OCI-LY7 (cell line): ENCODE measurements at regions not wholly inside any gene's neighbourhood (a gene's known extent, or its start where the extent isn't known, plus 50 kb on each side); places are given as distances from the start of the nearest gene placed in this dataset.

ENCODE experiments used
- BruUV-seq: library from RNA; stranded (reverse); fragments of 400-500 nt; replicated peaks from 2 replicates; lab custom pipeline; 2021; lab: Mats Ljungman, UMichigan
- CTCF ChIA-PET: fragments of 300-600 bp; sonication (Branson Sonifier 250); formaldehyde crosslinking; loops from one replicate; lab custom pipeline; 2022; ENCODE audit warnings: antibody characterized with exemption; ENCODE audit not compliant: unreplicated experiment; lab: Charles Lee
- POLR2A ChIA-PET: fragments of 300-600 bp; sonication (Branson Sonifier 250); formaldehyde crosslinking; loops from one replicate; lab custom pipeline; 2022; ENCODE audit warnings: antibody characterized with exemption; lab: Charles Lee
- DNase-seq: peaks from one replicate; pipeline ENCODE4 v3.0.0-alpha.2; 2015; ENCODE audit warnings: low spot score
- H2AFZ ChIP-seq: fragments of 200-600 bp; sonication (generic), shearing (Covaris generic); 2 replicates; pipeline ENCODE4 v1.6.1; 2014; ENCODE audit warnings: mild to moderate bottlenecking, antibody characterized with exemption, low read length, moderate library complexity
- H3K27ac ChIP-seq: fragments of 200-600 bp; sonication (generic); 2 replicates; pipeline ENCODE4 v1.5.1; 2014; ENCODE audit warnings: mixed run types, low read depth, mild to moderate bottlenecking, moderate library complexity, low read length, inconsistent platforms; ENCODE audit not compliant: poor library complexity, severe bottlenecking
- H3K36me3 ChIP-seq: fragments of 200-600 bp; sonication (generic); 2 replicates; pipeline ENCODE4 v1.6.1; 2014; ENCODE audit warnings: mild to moderate bottlenecking, antibody characterized with exemption, low read length, moderate library complexity, mixed read lengths; ENCODE audit not compliant: insufficient read depth
- H3K4me1 ChIP-seq: fragments of 200-600 bp; sonication (generic); 2 replicates; pipeline ENCODE4 v1.5.1; 2014; ENCODE audit warnings: mild to moderate bottlenecking, low read length; ENCODE audit not compliant: insufficient read depth, poor library complexity, severe bottlenecking
- H3K4me2 ChIP-seq: fragments of 200-600 bp; sonication (generic); 2 replicates; pipeline ENCODE4 v1.6.1; 2014; ENCODE audit warnings: mild to moderate bottlenecking, low read length
- H3K4me3 ChIP-seq: fragments of 200-600 bp; sonication (generic); 2 replicates; pipeline ENCODE4 v1.5.1; 2014; ENCODE audit warnings: mild to moderate bottlenecking, low read depth, low read length; ENCODE audit not compliant: poor library complexity, severe bottlenecking
- H3K79me2 ChIP-seq: fragments of 200-600 bp; sonication (generic); 2 replicates; pipeline ENCODE4 v1.6.1; 2016; ENCODE audit warnings: low read depth, mild to moderate bottlenecking, low read length, moderate library complexity, mixed read lengths; ENCODE audit not compliant: insufficient read depth
- H3K9me2 ChIP-seq: fragments of 200-600 bp; sonication (generic); 2 replicates; pipeline ENCODE4 v1.6.1; 2016; ENCODE audit warnings: mild to moderate bottlenecking, low read length, mixed read lengths; ENCODE audit not compliant: insufficient read depth
- H3K9me3 ChIP-seq: fragments of 200-600 bp; sonication (generic); 2 replicates; pipeline ENCODE4 v1.6.1; 2014; ENCODE audit warnings: mild to moderate bottlenecking, mixed run types, low read length, mixed read lengths
- H4K20me1 ChIP-seq: fragments of 200-600 bp; sonication (generic); 2 replicates; pipeline ENCODE4 v1.6.1; 2014; ENCODE audit warnings: mild to moderate bottlenecking, antibody characterized with exemption, low read length, moderate library complexity, mixed read lengths; ENCODE audit not compliant: insufficient read depth
- CTCF ChIP-seq: fragments of 200-600 bp; sonication (generic); conservative IDR thresholded peaks from 2 replicates; pipeline ENCODE4 v1.5.1; 2014; ENCODE audit warnings: mild to moderate bottlenecking, antibody characterized with exemption, low read length, moderate library complexity, mixed read lengths
- EZH2phosphoT487 ChIP-seq: fragments of 200-600 bp; sonication (generic); IDR thresholded peaks from 2 replicates; pipeline ENCODE4 v1.6.1; 2018; ENCODE audit warnings: low read depth, borderline replicate concordance, mild to moderate bottlenecking, mixed run types, antibody characterized with exemption, low read length, moderate library complexity, mixed read lengths
- intact Hi-C: fragments of 100-400 bp; cut with micrococcal nuclease; formaldehyde crosslinking; loops from one replicate; pipeline ENCODE4 v1.10.0; 2022; ENCODE audit not compliant: unreplicated experiment

- POLR2A ChIA-PET = no interaction called here
These were observed 218.5 kb upstream of the AFF2 start for GRCh38 chrX:148281920-148282319.

GRCh38 chrX:148282504-148282903 is 217.9 kb upstream of the AFF2 start:
- no peak for TF ChIP-seq EZH2phosphoT487
- Histone ChIP-seq H3K79me2 (no peaks in the 10 kb centered on the region), H2AFZ (no peak overlapping the region), H3K9me3 (no peaks in the 10 kb centered on the region), H3K27ac (no peak overlapping the region), H3K4me2 (no peak overlapping the region), H3K4me1 (no peaks in the 10 kb centered on the region), H4K20me1 (no peaks in the 10 kb centered on the region), H3K9me2 (no peaks in the 10 kb centered on the region), H3K36me3 (no peaks in the 10 kb centered on the region), H3K4me3 (no peak overlapping the region)
- intact Hi-C loops = no loop called here
- no TSS peak for BruUV-seq
- ChIA-PET CTCF (no interaction called here), POLR2A (no interaction called here)
- DNase-seq = no peak

More at GRCh38 chrX:148281920-148282319, 218.5 kb upstream of the AFF2 start:
- no TSS peak for BruUV-seq
- DNase-seq = no peak
- H3K4me3 ChIP-seq = no peak overlapping the region
- no peak overlapping the region for H3K27ac ChIP-seq
- no peaks in the 10 kb centered on the region for H3K9me3 ChIP-seq
- no peak overlapping the region for H3K4me2 ChIP-seq
- no peaks in the 10 kb centered on the region for H3K4me1 ChIP-seq
- H3K9me2 ChIP-seq = no peaks in the 10 kb centered on the region
- CTCF ChIA-PET = no interaction called here
- TF ChIP-seq EZH2phosphoT487 = no peak
- no peak for TF ChIP-seq CTCF
- no peaks in the 10 kb centered on the region for H3K36me3 ChIP-seq
- H3K79me2 ChIP-seq = no peaks in the 10 kb centered on the region
- H4K20me1 ChIP-seq = no peaks in the 10 kb centered on the region
- intact Hi-C loops = no loop called here
- no peak overlapping the region for H2AFZ ChIP-seq

- POLR2A ChIA-PET = no interaction called here
These were observed 216.4 kb upstream of the AFF2 start for GRCh38 chrX:148284056-148284455.

More at GRCh38 chrX:148284056-148284455, 216.4 kb upstream of the AFF2 start:
- no peaks in the 10 kb centered on the region for H3K9me3 ChIP-seq
- H4K20me1 ChIP-seq = no peaks in the 10 kb centered on the region
- H3K27ac ChIP-seq = no peak overlapping the region
- CTCF ChIA-PET = no interaction called here
- no peaks in the 10 kb centered on the region for H3K79me2 ChIP-seq
- H3K36me3 ChIP-seq = no peaks in the 10 kb centered on the region
- DNase-seq = no peak
- H3K4me2 ChIP-seq = no peak overlapping the region
- H3K4me3 ChIP-seq = no peak overlapping the region
- no peak overlapping the region for H2AFZ ChIP-seq
- H3K9me2 ChIP-seq = no peaks in the 10 kb centered on the region
- intact Hi-C loops = no loop called here
- no peaks in the 10 kb centered on the region for H3K4me1 ChIP-seq
- no peak for TF ChIP-seq CTCF
- TF ChIP-seq EZH2phosphoT487 = no peak
- BruUV-seq = no TSS peak
